ENCODE measurements at regions not wholly inside any gene's neighbourhood (a gene's known extent, or its start where the extent isn't known, plus 50 kb on each side); places are given as distances from the start of the nearest gene placed in this dataset.

DNA sequence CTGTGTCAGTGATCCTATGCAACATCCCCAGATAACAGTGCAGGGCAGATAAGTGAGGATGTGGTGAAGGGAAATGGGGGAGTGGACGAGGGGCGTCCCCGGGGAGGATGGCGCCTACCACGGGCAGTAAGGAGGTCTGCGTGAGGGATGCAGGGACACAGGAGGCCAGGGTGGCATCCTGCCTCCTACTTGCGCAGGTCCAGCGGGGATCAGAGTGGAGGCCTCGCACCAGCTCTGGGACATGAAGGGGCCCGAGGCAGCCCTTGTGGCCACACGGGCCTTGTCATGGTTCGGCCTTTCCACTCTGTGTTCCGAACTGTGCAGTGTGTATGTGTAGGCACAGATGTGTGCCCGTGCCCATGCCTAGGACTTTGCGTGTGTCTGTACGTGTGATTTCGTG, 1227.5 kb downstream of the BRD1 start:
- no peak for DNase-seq (ENCODE audit: low spot score)

DNA sequence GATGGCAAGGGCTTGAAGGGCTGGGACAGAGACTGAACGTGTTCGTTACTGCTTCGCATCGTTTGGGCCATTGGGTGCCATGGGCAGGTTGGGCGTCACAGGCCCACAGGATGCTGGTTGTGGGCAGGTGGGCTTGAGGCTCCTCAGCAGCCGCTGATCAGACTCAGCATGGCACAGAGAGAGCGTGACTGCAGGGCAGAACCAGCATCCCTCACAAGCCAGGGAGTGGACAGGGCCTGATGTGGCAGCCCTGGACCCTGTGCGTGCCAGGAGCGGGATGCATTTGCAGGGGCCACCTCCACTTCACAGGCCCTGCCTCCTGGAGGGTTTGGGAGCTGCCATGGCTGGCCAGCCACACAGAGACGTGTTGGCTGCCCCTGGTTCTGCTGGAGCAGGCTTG, 1228.3 kb downstream of the BRD1 start:
- DNase-seq (ENCODE audit: low spot score), result no peak

DNA sequence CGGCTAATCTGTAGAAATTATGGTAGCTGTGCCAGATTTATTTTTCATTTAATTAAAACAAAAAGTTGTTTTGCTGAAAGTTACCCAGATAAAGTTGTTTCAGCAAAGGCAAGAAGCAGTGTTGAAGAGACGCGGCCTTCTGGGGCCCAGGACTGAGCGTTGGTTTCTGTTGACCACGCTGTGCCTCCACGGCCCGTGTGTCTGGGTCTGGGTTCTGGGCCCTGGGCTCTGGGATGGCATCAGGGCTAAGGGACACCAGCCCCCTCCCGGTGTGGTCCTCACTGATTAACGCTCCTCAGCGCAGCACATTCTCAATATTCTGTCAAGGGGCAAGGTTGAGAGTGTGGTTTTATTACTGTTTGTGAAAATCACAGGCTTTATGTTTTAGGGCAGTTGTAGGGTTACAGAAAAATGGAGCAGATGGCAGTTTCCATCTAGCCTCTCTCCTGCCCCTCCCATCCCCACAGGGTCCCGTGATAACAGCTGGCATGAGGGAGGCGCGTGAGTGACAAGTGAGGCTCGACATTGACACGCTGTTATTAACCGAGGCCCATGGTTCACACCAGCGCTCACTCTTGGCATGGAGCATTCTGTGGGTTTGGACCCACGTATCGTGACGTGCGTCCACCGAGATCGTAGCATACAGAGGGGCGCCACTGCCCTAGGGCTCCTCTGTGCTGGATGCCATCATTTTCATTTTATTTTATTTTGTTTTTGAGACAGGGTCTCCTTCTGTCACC, 1231.4 kb downstream of the BRD1 start:
- no peak for DNase-seq (ENCODE audit: low spot score)

DNA sequence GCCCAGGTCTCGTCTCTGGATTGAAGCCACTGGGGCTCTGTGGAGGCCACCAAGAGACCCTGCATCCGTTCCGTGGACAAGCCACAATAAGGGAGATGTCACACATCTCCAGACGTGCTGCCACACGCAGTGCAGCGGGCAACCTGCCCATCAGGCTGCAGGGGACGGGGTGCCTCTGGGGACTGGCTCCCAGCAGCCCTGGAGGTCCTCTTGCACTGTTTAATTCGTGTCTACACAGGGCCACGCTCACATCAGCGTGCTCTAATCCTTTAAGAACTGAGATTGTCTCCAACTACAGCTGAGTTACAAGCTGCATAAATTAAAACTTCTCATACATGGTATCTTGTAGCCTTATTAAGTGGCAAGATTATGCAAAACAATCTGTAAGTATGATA, 1232.2 kb downstream of the BRD1 start:
- DNase-seq (ENCODE audit: low spot score), result no peak

DNA sequence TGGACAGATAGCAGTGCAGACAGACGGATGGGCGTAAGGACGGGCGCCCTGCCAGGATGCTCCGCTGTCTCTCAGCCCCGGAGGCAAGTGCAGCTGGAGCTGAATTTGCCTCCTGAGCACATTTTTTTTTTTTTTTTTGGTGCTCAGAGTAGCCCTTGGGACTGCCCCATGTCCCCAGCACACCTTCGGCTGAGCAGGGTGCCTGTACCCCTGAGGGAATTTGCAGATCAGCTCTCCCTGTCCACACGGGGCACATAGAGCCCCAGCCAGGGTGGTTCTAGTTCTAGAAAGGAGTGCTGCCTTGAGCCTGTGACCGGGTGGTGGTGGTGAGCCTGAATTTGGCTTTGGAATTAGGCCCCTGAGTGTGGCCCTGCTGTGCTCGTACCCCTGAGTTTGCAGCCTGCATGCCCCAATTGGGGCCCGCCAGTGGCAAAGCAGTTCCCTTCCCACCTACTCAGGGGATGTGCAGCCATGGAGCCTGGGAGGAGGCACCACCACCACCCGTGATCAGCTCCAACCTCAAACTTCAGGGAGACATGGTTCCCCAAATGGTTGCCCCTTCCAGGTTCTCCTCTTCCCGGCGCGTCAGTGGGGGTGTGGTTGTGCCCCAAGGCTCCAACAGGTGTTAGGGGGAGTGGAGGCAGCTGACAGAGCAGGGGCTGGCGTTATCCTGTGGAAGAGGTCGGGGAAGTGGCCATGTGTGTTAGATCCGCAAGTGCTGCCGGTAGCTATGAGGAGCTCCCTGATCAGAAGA, 1232.7 kb downstream of the BRD1 start:
- DNase-seq (ENCODE audit: low spot score), result no peak

DNA sequence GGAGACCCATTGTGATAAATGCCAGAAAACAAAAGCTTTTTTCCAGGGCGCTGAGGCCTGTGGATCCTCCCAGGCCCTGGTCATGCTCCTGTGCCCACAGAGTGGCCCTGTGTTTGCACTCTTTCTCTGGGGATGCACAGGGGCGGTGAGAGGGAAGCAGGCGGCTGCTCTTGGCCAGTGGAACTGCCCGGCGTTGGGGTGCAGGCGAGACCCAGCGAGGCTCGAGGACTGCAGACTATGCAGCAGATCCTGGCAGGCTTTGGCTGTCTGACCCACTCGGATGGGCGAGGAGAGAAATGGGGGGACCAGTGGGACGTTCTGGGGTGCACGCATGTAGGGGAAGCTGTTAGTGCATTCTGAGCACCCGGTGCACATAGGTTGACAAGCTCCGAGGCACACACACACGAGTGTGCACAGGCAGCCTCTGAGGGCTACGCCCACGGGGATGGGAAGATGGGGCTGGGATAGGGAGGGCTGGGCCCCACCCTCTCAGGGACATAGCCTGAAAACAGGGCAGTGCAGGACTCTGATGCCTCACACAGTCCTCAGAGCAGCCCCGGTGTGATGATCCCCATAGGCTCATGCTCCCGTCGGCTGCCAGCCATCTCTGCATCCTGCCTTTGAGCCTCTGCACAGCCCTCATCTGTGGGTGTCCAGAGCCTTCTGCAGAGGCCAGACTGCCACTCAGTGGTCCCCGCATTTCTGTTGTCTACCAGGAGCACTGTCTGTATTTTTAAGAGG, 1233.5 kb downstream of the BRD1 start:
- no peak for DNase-seq (ENCODE audit: low spot score)

DNA sequence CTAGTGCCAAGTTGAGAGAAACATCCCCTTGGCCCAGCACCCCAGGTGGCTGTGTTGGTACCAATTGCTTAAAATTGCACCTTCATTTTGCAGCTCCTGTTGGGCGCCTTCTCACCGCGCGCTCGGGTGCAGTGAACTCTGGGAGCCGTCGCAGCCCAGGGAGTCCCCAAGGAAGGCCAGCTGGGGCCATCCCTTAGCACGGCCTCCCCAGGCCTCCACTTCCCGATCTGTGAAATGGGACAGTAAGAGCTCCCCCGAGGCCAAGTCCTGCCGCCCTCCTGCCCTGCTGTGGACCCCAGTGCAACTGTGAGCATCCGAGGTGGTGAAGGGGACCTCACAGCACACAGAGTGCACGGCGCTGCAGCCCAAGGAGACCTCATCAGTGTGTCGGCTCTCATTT, 1234.1 kb downstream of the BRD1 start:
- DNase-seq (ENCODE audit: low spot score), result no peak

DNA sequence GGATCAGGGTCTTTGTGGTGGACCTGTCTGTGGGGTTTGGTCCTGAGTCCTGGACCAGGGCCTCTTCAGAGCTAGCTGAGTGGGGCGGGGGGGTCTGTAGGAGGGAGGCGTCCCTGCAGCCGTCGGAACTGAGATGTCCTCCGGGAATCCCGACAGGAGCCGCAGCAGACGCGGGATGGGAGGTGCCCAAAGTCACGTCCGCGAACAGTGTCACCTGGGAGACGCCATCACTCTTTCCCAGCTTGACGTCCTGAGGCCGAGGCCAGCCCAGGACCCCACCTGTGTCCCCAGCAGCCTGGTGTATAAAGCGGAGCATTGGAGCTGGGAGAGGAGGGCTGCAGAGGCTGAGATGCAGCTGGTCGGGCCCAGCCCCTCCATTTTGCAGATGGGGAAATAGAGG, 1234.7 kb downstream of the BRD1 start:
- no peak for DNase-seq (ENCODE audit: low spot score)

DNA sequence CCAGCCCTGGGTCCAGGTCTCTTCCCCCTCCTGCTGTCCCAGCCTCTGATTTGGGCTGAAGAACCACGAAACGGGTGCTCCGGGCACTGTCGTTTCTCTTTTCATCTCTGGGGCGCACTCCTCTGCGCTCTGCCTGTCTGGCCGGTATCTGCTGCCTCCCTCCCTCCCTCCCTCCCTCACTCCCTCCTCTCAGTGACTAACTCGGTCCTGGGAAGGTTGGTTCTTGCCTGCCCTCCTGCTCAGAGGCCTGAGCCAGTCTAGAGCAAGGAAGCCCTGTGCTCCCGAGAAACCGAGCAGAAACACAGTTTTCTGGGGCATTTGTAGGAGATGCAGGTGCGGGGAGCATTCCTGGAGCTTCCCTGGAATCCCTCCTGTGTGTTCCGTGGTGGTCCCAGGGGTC, 1235.2 kb downstream of the BRD1 start:
- no peak for DNase-seq (ENCODE audit: low spot score)

DNA sequence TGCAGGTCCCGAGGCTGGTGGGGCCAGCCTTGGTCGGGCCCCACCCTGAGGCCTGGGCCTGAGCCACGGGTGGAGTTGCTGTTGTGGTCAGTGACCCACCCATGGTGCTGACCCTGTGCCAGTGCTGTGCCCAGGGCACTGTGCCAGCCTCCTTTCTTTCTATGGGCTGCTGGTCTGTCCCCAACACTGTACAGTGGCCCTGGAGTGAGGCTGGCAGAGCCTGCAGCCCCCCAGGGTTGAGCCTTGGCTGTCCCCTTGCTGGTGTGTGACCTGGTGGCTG, 1235.7 kb downstream of the BRD1 start:
- DNase-seq (ENCODE audit: low spot score), result no peak

DNA sequence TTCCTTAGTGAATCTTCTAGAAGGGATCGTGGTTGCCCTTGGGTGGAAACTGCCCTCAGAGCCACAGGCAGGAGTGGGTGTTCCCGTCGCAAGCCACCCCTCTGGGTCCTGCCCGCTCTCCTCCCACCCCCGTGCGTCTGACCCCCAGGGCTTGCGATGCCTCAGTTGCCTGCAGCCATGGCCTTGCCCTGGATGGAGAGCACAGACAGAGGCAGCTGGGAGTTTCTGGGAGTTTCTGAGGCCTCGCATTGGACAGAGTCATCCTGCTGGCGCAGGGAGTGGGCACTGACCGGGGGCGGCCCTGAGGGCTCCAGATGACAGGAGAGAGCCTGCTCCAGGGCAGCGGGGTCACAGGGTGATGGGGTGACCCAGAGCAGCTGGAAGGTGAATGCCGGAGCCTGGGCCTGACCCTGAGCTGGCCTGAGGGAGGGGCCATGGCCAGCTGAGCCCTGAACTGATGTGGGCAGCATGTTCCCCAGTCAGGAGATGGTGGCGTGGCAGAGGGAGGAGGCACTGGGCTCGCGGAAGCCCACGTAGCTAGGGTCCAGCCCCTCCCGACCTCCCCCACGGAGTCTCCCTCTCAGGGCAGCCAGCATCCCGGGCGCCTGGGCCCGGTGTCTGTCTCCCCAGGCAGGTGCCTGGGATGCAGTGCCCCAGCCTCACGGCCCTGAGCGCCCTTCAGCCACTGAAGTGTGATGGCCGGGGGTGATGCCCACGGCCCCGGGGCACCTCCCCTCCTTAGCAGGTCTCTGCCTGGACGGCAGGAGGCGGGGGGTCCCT, 1236.2 kb downstream of the BRD1 start:
- DNase-seq (ENCODE audit: low spot score), result no peak

DNA sequence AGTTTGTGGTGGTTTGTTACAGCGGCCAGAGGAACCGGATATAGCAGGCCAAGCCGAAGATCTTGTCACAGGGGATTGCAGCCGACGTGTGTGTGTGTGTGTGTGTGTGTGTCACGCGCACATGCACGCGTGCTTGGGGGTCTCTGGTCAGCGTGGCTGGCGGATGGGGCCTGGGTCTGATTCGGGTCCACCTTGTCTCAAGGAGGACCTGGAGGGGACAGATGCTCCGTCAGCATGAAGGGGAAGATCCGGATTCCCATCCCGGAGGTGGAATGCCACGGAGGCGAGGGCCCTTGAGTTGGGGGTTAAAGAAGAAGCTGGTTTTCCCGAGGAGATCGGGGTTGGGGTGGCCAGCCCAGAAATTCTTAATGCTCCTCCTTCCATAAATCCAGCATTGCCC, 1237.8 kb downstream of the BRD1 start:
- DNase-seq (ENCODE audit: low spot score), result no peak

DNA sequence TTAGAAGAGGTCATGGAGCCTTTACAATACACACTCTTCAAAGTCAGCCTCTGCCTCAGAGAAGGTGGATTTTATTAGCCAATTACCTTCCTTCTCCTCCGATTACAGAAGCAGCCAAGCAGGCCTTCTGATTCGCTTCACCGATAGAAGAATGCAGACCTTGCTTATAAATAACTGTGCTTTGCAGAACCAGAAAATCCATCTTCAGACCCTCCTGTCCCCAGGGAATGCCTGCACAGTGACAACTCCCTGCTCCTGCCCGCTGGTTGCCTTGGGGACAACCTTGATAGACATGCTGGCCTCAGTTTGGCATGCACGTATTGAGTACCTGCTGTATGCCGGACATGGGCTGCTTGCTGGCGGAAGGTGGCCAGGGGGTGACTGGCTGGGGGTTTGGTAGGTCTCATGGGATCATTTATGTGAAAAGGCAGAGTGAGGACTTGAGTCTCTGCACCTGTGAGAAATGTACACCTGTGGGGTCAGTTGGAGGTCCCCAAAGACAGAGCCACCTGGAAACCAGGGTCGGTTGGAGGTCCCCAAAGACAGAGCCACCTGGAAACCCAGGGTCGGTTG, 1238.7 kb downstream of the BRD1 start:
- DNase-seq (ENCODE audit: low spot score), result no peak

DNA sequence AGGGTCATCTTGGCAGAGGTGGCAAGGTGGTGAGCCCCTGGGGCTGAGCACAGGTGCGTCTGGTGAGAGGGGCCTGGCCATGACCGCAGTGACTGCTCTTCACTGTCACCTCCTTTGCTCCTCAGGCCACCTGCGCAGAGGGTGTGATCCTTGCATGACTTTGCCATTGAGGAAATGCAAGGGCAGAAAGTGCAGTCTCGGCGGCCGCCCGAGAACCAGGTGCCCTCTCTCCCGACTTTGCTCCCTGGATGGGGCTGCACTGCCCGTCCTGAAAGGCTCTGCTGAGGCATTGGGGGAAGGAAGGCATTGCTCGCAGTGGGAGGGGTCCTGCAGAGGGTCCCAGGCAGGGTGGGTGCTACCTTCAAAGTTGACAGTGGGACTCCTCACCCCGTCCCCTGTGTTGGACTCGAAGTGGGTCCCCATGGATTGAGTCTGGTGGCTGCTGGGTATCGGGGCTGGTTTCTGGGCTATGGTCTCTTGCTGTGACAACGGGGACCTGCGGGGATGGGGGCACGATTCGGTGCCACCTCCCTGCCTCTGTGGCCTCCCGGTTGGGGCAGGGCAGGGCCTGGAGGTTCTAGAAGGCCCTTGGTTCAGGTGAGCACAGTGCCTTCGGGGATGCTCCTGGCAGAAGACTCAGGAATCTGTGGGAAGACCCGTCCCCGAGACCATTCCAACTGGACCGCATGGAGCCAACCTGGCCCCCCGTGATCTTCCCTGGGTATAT, 1239.4 kb downstream of the BRD1 start:
- no peak for DNase-seq (ENCODE audit: low spot score)

DNA sequence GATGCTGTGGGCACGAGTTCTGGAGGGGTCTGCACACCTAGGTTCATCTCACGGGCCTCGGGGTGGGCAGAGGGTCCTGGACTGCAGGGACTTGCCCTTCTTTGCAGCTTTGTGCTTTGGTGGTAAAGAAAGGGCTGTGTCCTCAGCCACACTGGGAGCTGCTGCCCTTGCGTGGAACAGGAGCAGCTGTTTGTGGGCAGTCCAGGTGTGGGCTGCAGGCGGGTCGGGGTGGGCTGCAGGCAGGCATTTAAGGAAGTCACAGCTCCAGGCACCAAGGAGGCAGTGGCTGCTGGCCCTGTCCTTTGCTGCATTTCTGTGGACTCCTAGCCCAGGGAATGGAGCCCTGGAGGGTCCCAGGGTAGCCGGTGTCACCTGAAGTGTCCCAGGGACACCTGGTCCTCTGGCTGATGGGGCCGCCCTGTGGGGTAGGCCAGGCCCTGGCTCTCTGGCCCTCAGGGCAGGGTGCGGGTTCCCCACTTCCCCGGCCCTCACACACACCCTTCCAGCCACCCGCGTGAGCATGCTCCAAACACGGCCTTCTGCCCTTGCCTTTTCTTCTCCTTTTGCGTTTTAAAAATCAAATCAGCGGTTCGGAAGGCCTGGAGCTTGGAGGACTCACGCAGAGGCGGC, 1240.3 kb downstream of the BRD1 start:
- DNase-seq (ENCODE audit: low spot score), result no peak

DNA sequence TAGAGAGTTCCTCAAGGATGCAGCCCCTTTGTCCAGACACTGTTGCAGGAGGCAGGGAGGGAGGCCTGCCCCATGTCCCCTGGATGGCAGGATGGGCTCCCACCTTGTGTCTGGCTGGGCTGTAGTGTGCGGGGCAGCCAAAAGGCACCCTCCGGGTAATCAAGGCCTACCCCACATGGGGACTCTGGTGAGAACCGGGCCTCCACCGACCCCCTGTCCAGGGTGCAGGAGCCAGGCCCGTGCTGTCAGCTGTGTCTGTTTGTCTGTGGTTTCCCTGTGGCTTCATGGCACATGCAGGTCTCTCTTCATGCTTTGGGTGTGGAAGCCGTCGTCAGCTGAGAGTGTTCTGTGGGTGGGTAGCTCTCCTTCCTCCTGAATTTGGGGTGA, 1240.9 kb downstream of the BRD1 start:
- no peak for DNase-seq (ENCODE audit: low spot score)

DNA sequence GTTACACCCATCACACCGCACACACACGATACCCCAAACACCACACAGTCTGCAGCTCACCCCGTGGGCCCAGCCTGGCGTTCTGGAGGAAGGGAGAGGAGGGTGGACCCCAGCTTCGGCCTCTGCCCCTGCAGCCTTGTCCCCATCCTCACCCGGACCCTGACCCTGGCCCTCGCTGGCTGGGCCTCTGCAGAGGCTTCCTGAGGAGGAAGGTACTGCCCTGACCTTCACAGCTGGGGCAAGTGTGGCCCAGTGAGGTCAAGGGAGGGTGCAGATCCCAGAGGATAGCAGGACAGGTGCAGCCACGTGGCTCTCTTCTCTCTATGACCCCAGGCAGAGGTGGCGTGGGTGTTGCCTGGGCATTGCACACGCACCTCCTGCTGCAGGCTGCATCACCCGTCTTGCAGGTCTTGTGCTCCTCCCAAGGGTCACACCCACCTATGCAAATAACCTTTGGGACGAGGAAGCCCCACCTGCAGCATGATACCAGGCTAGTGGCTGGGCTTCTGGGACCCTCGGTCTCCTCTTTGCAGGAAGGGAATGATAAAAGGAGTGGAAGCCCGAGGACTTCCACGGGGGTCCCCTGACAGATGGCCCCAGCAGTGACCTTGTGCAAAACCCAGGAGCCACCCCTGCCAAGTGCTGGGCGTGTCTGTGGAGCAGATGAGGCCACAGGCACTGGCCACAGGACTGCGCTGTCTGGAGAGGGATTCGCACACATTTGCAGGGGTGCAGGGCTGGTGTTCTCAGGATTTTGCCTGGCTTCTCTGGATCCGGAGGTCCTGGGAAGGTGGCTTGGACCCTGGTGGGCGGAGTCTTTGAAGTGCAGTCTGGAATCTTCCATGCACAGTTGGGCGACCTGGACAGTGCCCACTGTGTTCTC, 1241.5 kb downstream of the BRD1 start:
- no peak for DNase-seq (ENCODE audit: low spot score)

DNA sequence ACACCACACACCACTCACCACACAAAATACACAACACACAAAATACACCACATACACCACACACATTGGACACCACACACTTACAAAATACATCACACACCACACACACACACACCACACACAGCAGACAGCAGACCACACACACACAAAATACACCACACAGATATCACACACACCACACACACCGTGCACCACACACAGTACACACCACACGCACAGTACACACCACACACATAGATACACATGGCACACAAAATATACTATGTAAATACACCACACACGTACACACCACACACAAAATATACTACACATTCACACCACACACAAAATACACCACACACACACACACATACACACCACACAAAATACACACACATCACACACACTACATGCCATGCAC, 1243.5 kb downstream of the BRD1 start:
- no peak for DNase-seq (ENCODE audit: low spot score)

DNA sequence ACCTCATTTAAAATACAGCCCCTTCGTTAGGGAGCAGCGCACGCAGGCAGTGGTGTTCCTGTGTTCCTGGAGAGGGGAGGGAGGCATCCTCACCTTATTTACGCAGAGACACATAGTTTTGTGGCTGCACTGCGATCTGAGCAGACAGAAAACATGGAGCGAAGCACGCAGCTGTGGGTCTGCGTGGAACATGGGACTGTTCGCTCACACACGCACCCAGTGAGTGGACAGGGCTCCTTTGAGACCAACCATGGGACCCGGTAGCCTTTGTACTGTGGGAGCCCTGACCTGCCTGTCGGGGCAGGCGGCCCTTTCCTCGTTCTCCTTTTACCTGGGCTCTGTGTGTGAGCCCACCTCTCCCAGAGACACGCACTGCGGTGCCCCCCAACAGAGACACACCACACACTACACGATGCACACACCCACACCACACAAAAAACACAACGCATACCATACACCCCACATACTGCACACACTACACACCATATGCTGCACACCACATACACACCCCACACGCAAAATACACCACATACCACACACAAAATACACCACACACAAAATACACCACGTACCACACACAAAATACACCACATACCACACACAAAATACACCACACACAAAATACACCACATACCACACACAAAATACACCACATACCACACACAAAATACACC, 1245.7 kb downstream of the BRD1 start:
- no peak for DNase-seq (ENCODE audit: low spot score)
